OCI-LY7 (cell line): ENCODE measurements at regions not wholly inside any gene's neighbourhood (a gene's known extent, or its start where the extent isn't known, plus 50 kb on each side); places are given as distances from the start of the nearest gene placed in this dataset.

Source experiments
- BruUV-seq: library from RNA; stranded (reverse); fragments of 400-500 nt; replicated peaks from 2 replicates; lab custom pipeline; 2021; lab: Mats Ljungman, UMichigan
- CTCF ChIA-PET: fragments of 300-600 bp; sonication (Branson Sonifier 250); formaldehyde crosslinking; loops from one replicate; lab custom pipeline; 2022; ENCODE audit warnings: antibody characterized with exemption; ENCODE audit not compliant: unreplicated experiment; lab: Charles Lee
- POLR2A ChIA-PET: fragments of 300-600 bp; sonication (Branson Sonifier 250); formaldehyde crosslinking; loops from one replicate; lab custom pipeline; 2022; ENCODE audit warnings: antibody characterized with exemption; lab: Charles Lee
- DNase-seq: peaks from one replicate; pipeline ENCODE4 v3.0.0-alpha.2; 2015; ENCODE audit warnings: low spot score
- H2AFZ ChIP-seq: fragments of 200-600 bp; sonication (generic), shearing (Covaris generic); 2 replicates; pipeline ENCODE4 v1.6.1; 2014; ENCODE audit warnings: mild to moderate bottlenecking, antibody characterized with exemption, low read length, moderate library complexity
- H3K27ac ChIP-seq: fragments of 200-600 bp; sonication (generic); 2 replicates; pipeline ENCODE4 v1.5.1; 2014; ENCODE audit warnings: mixed run types, low read depth, mild to moderate bottlenecking, moderate library complexity, low read length, inconsistent platforms; ENCODE audit not compliant: poor library complexity, severe bottlenecking
- H3K36me3 ChIP-seq: fragments of 200-600 bp; sonication (generic); 2 replicates; pipeline ENCODE4 v1.6.1; 2014; ENCODE audit warnings: mild to moderate bottlenecking, antibody characterized with exemption, low read length, moderate library complexity, mixed read lengths; ENCODE audit not compliant: insufficient read depth
- H3K4me1 ChIP-seq: fragments of 200-600 bp; sonication (generic); 2 replicates; pipeline ENCODE4 v1.5.1; 2014; ENCODE audit warnings: mild to moderate bottlenecking, low read length; ENCODE audit not compliant: insufficient read depth, poor library complexity, severe bottlenecking
- H3K4me2 ChIP-seq: fragments of 200-600 bp; sonication (generic); 2 replicates; pipeline ENCODE4 v1.6.1; 2014; ENCODE audit warnings: mild to moderate bottlenecking, low read length
- H3K4me3 ChIP-seq: fragments of 200-600 bp; sonication (generic); 2 replicates; pipeline ENCODE4 v1.5.1; 2014; ENCODE audit warnings: mild to moderate bottlenecking, low read depth, low read length; ENCODE audit not compliant: poor library complexity, severe bottlenecking
- H3K79me2 ChIP-seq: fragments of 200-600 bp; sonication (generic); 2 replicates; pipeline ENCODE4 v1.6.1; 2016; ENCODE audit warnings: low read depth, mild to moderate bottlenecking, low read length, moderate library complexity, mixed read lengths; ENCODE audit not compliant: insufficient read depth
- H3K9me2 ChIP-seq: fragments of 200-600 bp; sonication (generic); 2 replicates; pipeline ENCODE4 v1.6.1; 2016; ENCODE audit warnings: mild to moderate bottlenecking, low read length, mixed read lengths; ENCODE audit not compliant: insufficient read depth
- H3K9me3 ChIP-seq: fragments of 200-600 bp; sonication (generic); 2 replicates; pipeline ENCODE4 v1.6.1; 2014; ENCODE audit warnings: mild to moderate bottlenecking, mixed run types, low read length, mixed read lengths
- H4K20me1 ChIP-seq: fragments of 200-600 bp; sonication (generic); 2 replicates; pipeline ENCODE4 v1.6.1; 2014; ENCODE audit warnings: mild to moderate bottlenecking, antibody characterized with exemption, low read length, moderate library complexity, mixed read lengths; ENCODE audit not compliant: insufficient read depth
- CTCF ChIP-seq: fragments of 200-600 bp; sonication (generic); conservative IDR thresholded peaks from 2 replicates; pipeline ENCODE4 v1.5.1; 2014; ENCODE audit warnings: mild to moderate bottlenecking, antibody characterized with exemption, low read length, moderate library complexity, mixed read lengths
- EZH2phosphoT487 ChIP-seq: fragments of 200-600 bp; sonication (generic); IDR thresholded peaks from 2 replicates; pipeline ENCODE4 v1.6.1; 2018; ENCODE audit warnings: low read depth, borderline replicate concordance, mild to moderate bottlenecking, mixed run types, antibody characterized with exemption, low read length, moderate library complexity, mixed read lengths
- intact Hi-C: fragments of 100-400 bp; cut with micrococcal nuclease; formaldehyde crosslinking; loops from one replicate; pipeline ENCODE4 v1.10.0; 2022; ENCODE audit not compliant: unreplicated experiment

- ChIA-PET POLR2A (no interaction called here), CTCF (no interaction called here)
- DNase-seq, result no peak
- no peak overlapping the region for H3K4me2 ChIP-seq
- no peaks in the 10 kb centered on the region for H3K36me3 ChIP-seq
- H3K9me2 ChIP-seq, result no peaks in the 10 kb centered on the region
- intact Hi-C loops, result no loop called here
- no peaks in the 10 kb centered on the region for H4K20me1 ChIP-seq
- BruUV-seq, result no TSS peak
- no peaks in the 10 kb centered on the region for H3K79me2 ChIP-seq
- TF ChIP-seq CTCF (no peak), EZH2phosphoT487 (no peak)
- H3K27ac ChIP-seq, result no peak overlapping the region
- H3K9me3 ChIP-seq, result no peaks in the 10 kb centered on the region
- no peaks in the 10 kb centered on the region for H3K4me1 ChIP-seq
- no peak overlapping the region for H2AFZ ChIP-seq
- H3K4me3 ChIP-seq, result no peak overlapping the region
These were observed 334.1 kb upstream of the MIS18BP1 start for GRCh38 chr14:45587142-45587541.

- CTCF ChIA-PET, result no interaction called here
- no peak overlapping the region for H2AFZ ChIP-seq
These were observed 306.6 kb upstream of the MIS18BP1 start for GRCh38 chr14:45559626-45560025.

GRCh38 chr14:45558183-45558582, 305.2 kb upstream of the MIS18BP1 start:
- Histone ChIP-seq H3K4me1 (no peaks in the 10 kb centered on the region), H4K20me1 (no peaks in the 10 kb centered on the region), H3K9me3 (no peaks in the 10 kb centered on the region), H3K4me2 (no peak overlapping the region), H3K9me2 (no peaks in the 10 kb centered on the region), H3K79me2 (no peaks in the 10 kb centered on the region), H3K27ac (no peak overlapping the region), H3K36me3 (no peaks in the 10 kb centered on the region), H3K4me3 (no peak overlapping the region), H2AFZ (no peak overlapping the region)
- DNase-seq, result no peak
- BruUV-seq, result no TSS peak
- TF ChIP-seq EZH2phosphoT487 (no peak), CTCF (no peak)
- intact Hi-C loops, result no loop called here
- CTCF ChIA-PET, result no interaction called here
- POLR2A ChIA-PET, result no interaction called here

More at GRCh38 chr14:45559626-45560025, 306.6 kb upstream of the MIS18BP1 start:
- no peaks in the 10 kb centered on the region for H3K79me2 ChIP-seq
- no peak overlapping the region for H3K4me2 ChIP-seq
- no peak overlapping the region for H3K4me3 ChIP-seq
- no peak overlapping the region for H3K27ac ChIP-seq
- intact Hi-C loops, result no loop called here
- no peaks in the 10 kb centered on the region for H3K9me3 ChIP-seq
- H4K20me1 ChIP-seq, result no peaks in the 10 kb centered on the region
- no peak for DNase-seq
- BruUV-seq, result no TSS peak
- TF ChIP-seq CTCF (no peak), EZH2phosphoT487 (no peak)
- no peaks in the 10 kb centered on the region for H3K9me2 ChIP-seq
- no peaks in the 10 kb centered on the region for H3K36me3 ChIP-seq
- no peaks in the 10 kb centered on the region for H3K4me1 ChIP-seq
- POLR2A ChIA-PET, result no interaction called here
